HG03025 (cell line): ENCODE measurements at regions not wholly inside any gene's neighbourhood (a gene's known extent, or its start where the extent isn't known, plus 50 kb on each side); places are given as distances from the start of the nearest gene placed in this dataset.
"Not testable (repeated sequence)": the region's sequence is repeated elsewhere in the genome, so short reads cannot be mapped to it uniquely, and the experiment has no call there.

Experiments
- ATAC-seq: cut with Tn5 transposase; IDR thresholded peaks from one replicate; pipeline ENCODE4 v1.9.1; 2021; ENCODE audit warnings: mild to moderate bottlenecking, moderate library complexity; ENCODE audit not compliant: unreplicated experiment, low FRiP score

- ATAC-seq = no peak
Measured at GRCh38 chr5:57675236-57675635, 192.6 kb upstream of the ACTBL2 start.

- no peak for ATAC-seq
Measured at GRCh38 chr5:57671371-57671770, 188.8 kb upstream of the ACTBL2 start.

GRCh38 chr5:57666582-57666981, 184.0 kb upstream of the ACTBL2 start:
- ATAC-seq = no peak

GRCh38 chr5:57665146-57665936, 182.7 kb upstream of the ACTBL2 start:
- ATAC-seq = no peak

DNA sequence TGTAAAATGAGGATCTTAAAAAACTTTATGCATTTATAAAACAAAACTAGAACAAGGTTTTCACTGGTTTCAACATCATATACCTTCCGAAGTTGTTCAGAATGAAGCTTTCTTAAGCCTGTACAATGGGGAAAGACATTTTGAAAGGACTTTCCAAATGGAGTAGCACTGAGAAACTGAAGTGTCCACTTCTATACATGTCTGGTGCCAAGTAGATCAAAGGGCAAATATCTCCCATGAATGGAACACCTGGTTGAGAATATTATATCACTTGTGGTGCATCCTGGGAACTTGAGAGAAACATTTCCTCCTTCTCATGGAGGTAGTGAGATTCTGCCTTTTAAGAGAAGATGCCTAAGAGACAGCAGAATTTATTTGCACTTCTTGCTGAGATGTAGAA, 182.1 kb upstream of the ACTBL2 start:
- ATAC-seq = no peak

DNA sequence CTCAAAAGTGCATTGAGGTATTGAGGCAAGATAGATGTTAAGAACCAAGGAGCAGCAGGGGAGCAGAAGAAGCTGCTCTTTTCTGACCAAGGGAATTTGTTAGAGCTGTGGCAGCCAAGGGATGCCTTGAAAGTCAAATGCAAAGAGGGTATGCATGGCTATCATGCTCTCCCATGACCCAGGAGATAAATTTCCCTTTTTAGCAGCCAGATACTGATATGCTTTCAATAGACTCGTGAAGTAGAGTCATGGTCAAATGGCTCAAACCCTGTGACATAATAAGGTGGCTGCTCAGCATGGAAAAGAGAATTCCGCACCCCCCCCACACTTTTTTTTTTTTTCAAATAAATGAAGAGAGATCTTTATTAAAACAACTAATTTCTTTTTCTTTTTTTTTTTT, 180.9 kb upstream of the ACTBL2 start:
- ATAC-seq = no peak

DNA sequence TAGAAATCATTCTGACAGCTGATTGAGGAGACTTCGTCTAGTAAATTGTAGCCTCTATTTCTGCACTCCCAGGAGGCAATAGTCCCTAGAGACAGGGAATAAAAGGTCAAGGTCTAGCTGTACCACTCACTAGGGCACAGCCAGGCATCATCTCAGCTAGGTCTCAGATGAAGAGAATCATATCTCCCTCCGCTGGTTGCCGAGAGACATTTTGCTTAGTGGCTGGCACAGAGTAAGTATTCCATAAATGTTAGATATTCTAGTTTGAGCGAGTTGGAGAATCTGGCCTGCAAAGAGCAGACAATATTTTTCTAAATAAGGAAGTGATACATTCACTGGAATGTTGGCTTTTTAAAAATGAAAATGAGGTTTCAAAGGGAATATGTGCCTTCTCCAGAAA, 180.4 kb upstream of the ACTBL2 start:
- ATAC-seq = no peak

DNA sequence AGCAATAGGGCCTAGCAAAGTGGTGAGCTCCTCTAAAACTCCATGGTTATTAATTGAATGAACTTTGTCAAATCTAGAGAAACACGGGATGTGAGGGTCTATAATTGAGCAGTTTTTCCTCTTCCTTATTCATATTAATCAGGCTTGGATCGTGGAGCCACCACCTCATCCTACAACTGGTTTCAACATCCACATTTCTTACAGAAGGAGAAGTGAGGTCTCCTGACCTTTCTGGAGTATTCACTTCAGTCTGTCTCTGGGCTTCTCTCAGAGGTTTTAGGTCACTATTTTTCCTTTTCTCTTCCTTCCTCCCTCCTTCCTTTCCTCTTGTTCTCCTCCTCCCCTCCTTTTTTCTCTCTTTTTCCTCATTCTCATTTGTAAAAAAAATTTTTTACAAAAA, 177.3 kb upstream of the ACTBL2 start:
- no peak for ATAC-seq

DNA sequence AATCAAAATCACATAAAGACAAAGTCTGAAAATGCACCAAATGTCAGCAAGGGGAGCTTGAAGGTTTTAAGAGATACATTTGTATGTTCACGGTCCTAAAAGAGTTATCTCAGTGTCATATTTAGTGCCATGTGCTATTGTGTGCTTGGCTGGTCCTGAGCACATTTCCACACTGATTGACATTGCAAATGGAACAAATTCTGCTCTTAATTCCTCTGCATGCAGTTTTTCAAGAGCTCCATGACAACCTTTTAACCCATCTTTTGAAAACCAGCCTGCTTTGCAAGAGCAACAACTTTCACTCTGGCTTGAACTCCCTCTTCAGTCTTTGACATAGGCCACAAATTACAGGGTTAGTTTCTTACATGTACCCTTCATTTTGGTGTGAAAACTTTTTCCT, 175.4 kb upstream of the ACTBL2 start:
- no peak for ATAC-seq

- ATAC-seq = no peak
Measured at GRCh38 chr5:57655228-57655627, 172.6 kb upstream of the ACTBL2 start.

GRCh38 chr5:57653636-57654290, 171.2 kb upstream of the ACTBL2 start:
- ATAC-seq = no peak

GRCh38 chr5:57651127-57651526, 168.5 kb upstream of the ACTBL2 start:
- ATAC-seq = no peak

DNA sequence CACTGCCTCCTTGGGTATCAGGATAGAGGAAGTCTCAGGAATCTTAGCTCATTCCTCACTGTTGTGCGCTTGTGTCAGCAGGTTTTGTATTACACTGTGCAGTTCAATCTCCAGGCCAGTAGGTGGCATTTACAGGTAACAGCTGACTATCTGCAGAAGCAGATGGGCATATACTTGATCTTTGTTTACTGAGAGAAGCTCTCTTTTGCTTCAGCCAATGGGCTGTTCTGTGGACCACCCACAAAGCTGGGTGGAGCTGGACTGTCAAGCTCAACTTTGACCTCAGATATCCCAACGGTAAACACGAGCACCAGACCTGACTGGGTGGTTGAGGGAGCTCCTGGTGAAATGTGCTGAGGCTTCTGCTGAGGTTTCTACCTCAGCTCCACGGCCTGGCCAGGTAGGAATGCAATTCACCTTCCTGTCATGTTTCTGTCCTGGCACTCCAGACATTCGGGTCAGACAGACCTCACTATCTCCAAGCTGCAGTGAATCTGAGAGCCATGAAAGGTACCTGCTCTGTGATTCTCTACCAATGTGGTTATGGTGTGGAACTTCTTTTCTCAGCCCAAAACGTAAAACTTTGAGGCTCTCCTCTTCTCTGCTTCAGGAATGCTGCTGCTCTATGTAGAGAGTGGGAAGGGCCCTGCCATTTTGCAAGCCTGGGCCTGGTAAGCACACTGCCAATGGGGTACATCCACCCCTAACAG, 167.9 kb upstream of the ACTBL2 start:
- peak; percentile 97 for ATAC-seq

DNA sequence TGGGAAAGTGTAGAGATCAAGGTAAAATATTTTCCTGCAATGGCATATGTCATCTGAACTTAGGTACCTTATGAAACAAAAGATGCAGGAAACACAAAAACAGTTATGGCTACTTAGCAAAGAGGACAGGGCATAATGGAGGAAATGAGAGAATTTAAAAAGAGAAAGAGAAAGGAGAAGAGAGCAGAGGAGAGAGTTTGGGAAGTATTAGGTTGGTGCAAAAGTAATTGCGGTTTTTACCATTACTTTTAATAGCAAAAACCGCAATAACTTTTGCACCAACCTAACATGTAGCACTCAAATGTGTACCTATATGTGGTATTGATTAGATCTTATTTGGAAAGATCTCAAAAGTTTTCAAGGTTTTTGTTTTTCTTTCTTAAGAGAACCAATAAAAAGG, 160.1 kb upstream of the ACTBL2 start:
- no peak for ATAC-seq

DNA sequence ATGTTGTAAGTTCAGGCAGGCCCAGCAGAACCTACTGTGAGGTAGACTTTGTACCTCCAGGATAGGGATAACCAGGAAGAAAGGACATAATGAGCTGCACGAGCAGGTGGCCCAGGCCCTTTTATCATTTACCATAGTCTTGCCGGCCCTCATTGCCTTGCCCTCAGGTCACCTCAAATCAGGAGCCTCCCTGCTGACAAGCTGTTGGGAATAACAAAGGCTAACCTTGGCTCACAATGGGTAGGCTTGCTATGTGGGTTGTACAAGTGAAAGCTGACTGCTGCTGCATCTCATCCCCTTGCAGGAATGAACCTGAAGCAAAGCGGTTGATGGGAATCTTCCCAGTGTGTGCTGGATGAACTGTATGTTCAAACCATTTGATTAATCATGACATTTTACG, 159.5 kb upstream of the ACTBL2 start:
- ATAC-seq = no peak

GRCh38 chr5:57635146-57635777, 152.7 kb upstream of the ACTBL2 start:
- no peak for ATAC-seq

- no peak for ATAC-seq
Measured at GRCh38 chr5:57632937-57633336, 150.3 kb upstream of the ACTBL2 start.

- ATAC-seq = not testable (repeated sequence)
Measured at GRCh38 chr5:57631139-57631538, 148.5 kb upstream of the ACTBL2 start.

DNA sequence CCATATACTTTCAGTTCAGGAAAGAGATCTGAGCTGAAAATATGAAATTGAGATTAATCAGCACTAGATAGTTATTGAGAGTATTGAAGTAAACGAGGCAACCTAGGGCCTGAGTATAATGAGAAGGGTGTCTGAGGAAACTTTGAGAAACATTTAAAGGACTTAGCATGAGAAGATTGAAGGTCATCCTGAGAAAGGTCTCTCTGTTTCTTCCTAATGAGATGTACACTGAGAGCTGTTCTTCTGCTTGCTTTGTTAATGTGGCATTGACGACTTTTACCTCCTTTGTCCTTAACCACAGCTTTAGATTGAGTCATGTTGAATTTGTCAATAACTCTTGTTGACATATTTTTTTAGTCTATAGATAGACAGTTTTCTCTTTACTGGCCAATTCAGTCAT, 145.1 kb upstream of the ACTBL2 start:
- ATAC-seq = no peak

DNA sequence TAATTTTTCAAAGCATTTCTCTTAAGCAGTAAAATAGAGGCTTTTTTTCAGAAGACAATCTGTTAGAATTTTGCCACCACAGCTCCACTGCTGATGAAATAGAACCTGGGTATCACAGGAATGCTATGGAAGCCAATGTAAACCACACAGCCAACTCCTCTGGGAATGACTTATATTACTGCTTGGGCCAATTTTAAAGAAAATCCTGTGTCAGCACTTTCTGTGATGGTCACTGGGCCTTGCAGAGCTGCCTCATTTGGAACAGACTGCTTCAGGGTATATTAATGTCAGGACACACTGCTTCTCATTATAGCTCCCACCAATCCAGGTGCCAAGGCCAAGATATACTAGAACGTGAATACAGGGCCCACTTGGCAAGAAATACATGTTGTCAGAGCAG, 144.1 kb upstream of the ACTBL2 start:
- ATAC-seq = no peak

- no peak for ATAC-seq
Measured at GRCh38 chr5:57621624-57622023, 139.0 kb upstream of the ACTBL2 start.
